Fibroblast of gingiva (primary cell): ENCODE measurements at regions not wholly inside any gene's neighbourhood (a gene's known extent, or its start where the extent isn't known, plus 50 kb on each side); places are given as distances from the start of the nearest gene placed in this dataset.

Experiments
- DNase-seq: peaks from one replicate; pipeline ENCODE4 v3.0.0-alpha.2; 2011; ENCODE audit warnings: low read depth

GRCh38 chr1:5340560-5341130 is 651.6 kb downstream of the NPHP4 start:
- no peak for DNase-seq

- DNase-seq: no peak
Observed at GRCh38 chr1:5338466-5338865, 653.8 kb downstream of the NPHP4 start.

DNA sequence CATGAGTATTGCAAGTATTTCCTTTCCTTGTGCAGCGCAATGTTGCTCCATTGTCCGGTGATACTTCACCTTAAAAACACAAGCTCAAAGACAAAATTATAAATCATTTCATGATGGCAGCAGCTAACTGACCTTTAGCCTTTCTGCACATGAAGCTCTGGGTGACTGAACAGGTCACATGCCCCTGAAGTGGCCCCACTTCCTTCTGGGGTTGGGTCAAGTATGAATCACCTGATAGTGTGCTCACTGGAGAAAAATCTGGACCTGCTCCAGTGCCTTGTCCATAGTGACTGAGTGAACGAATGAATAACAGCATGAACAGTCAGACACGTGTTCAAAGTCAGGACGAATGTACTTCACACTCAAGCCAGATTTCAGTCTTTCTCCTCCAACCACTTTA is 658.9 kb downstream of the NPHP4 start:
- DNase-seq: no peak

GRCh38 chr1:5331101-5331500 is 661.1 kb downstream of the NPHP4 start:
- DNase-seq: no peak

DNA sequence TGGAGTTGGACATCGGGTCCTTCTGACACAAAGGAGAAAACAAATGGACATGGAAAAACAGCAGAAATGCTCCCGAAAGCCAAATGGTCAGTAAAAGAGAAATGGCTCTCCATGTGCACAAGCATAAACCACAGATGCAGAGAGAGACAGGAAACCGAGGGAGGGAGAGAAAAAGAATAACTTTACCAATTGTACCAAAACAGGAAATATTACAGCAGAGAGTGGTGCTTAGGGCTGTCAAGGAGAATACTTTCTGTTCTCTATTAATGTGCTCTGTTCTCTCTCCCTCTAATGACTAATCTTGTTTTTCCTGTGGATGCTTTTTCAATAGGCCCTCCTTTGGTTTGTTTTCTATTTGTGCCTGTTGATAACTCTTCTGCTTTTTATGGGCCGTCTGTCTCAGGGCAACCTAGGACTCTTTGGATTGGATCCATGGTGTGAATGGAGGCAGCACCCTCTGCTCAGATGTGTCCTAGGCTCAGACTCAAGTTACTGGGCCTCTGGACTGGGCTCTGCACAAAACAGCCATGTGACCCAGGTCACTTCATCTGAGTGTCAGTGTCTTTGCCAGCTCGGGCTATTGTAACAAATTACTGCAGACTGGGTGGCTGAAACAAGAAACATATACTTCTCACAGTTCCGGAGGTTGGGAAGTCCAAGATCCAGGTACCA is 663.0 kb downstream of the NPHP4 start:
- DNase-seq: no peak

DNA sequence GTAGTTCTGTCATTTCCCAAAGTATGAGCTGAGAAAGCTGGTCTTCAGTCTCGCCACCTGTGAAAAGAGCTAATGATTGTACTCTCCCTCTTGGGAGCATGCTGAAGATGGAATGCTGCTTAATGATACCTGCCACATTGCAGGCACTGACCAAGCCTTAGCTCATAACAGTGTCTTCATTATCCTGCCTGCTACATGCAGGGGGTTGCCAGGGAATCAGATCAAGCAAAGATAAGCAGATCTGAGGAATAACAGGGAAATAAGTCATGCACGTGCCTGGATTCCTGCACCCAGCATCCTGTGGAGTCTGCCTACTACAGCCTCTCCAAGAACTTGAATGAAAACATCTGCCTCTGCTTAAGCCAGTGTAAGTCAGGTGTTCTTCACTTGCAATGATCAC is 667.3 kb downstream of the NPHP4 start:
- DNase-seq: no peak

- no peak for DNase-seq
Observed at GRCh38 chr1:5318143-5318816, 663.9 kb downstream of the AJAP1 start.

DNA sequence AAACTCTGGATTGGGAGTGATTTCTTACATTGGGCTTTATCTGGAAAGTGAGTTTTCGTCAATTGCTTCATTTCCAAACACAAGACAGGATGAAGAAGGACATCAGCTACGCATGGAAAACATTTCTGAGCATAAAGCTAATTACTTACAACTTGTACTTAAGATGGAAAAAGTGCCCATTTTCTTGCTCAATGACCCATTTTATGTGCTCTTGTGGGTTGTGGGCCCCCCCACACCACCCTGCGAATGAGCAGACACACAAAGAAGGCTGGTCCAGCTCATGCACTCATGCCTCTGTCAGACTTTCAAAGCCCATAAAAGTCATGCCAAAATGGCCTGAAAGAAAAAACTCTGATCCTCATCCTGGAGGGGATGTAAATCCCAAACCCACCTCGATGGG is 663.0 kb downstream of the AJAP1 start:
- no peak for DNase-seq

- no peak for DNase-seq
Observed at GRCh38 chr1:5312862-5313261, 658.5 kb downstream of the AJAP1 start.

GRCh38 chr1:5312293-5312674 is 657.9 kb downstream of the AJAP1 start:
- DNase-seq: no peak

DNA sequence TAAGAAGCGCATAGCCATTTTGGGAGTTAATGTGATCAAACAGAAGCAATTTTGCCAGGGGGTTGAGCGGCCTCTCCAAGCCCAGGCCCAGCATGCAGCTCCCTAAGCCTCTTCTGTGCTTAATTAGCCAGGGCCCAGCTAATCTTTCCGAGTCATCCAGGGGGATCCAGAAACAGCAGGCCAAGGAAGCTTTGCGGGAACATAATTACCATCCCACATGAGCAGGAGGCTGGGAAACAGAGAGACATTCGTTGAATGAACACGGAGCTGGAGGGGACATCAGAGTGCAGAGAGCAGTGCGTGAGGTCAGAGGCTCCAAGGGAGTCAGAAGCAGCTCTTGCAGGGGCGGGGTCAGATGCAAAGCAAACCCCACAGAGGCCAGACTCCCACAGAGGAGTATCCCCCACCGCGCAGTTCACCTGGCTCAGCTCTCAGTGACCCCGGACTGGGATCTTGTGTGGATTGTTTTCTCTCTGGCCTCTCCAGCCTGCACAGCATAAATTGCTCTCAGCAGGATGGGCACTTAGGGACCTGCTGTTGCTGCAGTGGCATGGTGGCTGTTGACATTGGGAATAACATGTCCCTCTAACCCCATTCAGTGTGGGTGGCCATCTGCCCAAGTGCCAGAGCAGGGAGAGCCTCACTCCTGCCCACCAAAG is 657.4 kb downstream of the AJAP1 start:
- no peak for DNase-seq

DNA sequence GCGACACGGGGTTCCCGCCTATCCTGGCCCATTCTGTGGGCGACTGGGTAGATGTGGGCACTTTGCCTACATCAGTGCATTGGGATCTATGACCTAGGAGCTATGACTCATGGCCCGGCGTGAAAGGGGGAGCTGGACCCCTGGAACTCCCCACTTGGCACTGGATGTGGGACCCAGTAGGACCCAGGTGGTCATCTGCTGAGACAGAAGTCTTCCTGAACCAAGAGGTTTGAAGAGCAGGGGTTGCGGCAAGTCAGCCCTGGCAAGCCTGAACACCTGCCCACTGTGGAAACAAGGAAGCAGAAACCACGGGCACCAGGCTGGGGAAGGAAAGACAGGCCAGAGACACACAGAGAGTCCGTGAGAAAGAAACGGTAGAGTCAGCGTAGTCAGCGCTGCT is 656.7 kb downstream of the AJAP1 start:
- no peak for DNase-seq

GRCh38 chr1:5308249-5308648 is 653.8 kb downstream of the AJAP1 start:
- no peak for DNase-seq

DNA sequence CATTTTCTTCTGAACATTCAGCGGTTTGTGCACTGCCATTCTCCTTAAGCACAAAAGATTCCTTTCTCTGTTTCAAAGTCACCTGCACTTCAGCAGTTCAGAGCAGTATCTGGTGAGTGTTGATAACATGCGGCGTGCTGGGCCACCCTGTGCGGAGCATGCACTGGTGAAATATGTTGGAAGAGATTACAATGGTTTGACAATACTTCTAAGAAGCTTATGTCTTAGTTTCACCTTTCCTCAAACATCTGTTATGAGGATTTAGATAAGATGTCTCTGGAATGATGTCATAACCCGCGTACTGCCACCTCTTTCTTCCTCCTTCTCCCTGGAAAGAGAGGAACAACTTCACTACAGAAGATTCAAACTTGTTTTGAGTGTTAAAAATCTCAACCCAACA is 650.3 kb downstream of the AJAP1 start:
- no peak for DNase-seq

- DNase-seq: no peak
Observed at GRCh38 chr1:5298376-5298775, 644.0 kb downstream of the AJAP1 start.

DNA sequence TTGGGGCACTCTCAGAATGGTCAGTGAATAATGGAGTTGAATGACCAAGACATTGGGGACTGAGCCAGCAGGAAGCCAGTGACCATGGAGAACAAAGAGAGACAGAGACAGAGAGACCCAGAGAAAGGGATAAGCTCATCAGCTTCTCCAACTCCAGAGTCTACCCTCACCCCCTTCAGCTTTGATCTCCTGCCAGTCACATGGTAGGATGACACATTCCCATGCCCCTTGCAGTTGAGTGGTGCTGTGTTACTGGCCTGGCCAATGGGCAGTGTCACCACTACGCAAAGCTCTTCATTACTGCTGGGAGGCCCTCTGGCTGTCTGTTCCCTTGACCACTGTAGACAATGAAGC is 643.5 kb downstream of the AJAP1 start:
- no peak for DNase-seq

- no peak for DNase-seq
Observed at GRCh38 chr1:5297180-5297885, 642.9 kb downstream of the AJAP1 start.

DNA sequence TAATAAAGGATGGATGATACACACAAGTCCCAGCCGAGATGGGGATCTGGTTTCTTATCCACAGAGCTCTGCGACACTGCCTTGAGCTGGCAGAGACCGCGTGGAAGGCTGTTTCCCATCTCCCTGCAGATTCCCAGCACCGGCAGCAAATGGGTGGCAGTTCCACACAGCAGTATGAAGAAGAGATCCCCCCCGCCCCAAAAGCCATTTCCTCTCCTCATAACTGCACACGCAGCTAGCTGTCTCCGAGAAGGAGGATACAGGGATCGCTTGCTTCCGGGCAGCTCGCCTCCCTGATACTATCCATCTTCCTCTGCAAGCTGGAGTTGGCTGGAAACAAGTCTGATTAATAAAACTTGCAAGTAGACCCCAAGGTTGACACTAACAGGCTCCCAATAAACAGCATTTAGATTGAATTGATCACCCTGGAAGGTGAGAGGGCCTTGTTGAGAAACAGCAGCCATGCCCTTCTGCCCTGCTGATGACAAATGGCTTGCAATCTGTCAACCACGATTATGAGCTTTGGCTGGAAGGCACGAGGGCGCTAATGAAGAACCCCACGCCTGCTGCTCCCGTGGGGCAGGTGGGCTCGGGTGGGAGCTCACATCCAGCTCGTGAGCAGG is 642.3 kb downstream of the AJAP1 start:
- no peak for DNase-seq

DNA sequence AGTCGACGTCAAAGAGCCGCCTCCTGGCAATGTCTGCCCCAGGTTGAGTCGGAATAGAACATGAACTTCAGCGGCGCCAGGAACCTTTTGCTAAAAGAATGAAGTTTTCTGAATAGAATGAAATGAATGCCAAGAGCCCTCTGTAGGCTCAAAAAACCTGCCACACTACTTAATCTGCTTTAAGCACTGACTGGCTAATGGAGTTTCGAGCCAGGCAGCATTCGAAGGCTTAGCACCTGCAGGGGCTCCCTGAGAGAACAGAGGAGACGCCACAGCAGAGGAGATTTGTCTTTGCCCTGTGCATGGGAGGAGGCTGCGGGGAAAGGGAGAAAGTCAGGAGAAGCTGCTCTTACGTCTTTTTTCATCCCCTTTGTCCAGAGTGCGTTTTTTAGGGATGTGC is 641.7 kb downstream of the AJAP1 start:
- DNase-seq: no peak

GRCh38 chr1:5291889-5292288 is 637.5 kb downstream of the AJAP1 start:
- DNase-seq: no peak

GRCh38 chr1:5287178-5288150 is 633.1 kb downstream of the AJAP1 start:
- DNase-seq: no peak
